GM21737 (cell line): ENCODE measurements at regions not wholly inside any gene's neighbourhood (a gene's known extent, or its start where the extent isn't known, plus 50 kb on each side); places are given as distances from the start of the nearest gene placed in this dataset.

Experiments used
- ATAC-seq: cut with Tn5 transposase; IDR thresholded peaks from one replicate; pipeline ENCODE4 v1.9.1; 2021; ENCODE audit warnings: mild to moderate bottlenecking, moderate library complexity; ENCODE audit not compliant: unreplicated experiment

GRCh38 chr1:56395776-56396175 lies 183.6 kb downstream of the PLPP3 start:
- no peak for ATAC-seq

- ATAC-seq, result no peak
These were observed 185.1 kb downstream of the PLPP3 start for GRCh38 chr1:56394298-56394697.

GRCh38 chr1:56390934-56391731 lies 188.2 kb downstream of the PLPP3 start:
- no peak for ATAC-seq

GRCh38 chr1:56390232-56390867 lies 189.0 kb downstream of the PLPP3 start:
- ATAC-seq, result no peak

GRCh38 chr1:56389813-56390212 lies 189.6 kb downstream of the PLPP3 start:
- ATAC-seq, result no peak

- ATAC-seq, result no peak
These were observed 192.2 kb downstream of the PLPP3 start for GRCh38 chr1:56387071-56387740.

GRCh38 chr1:56385314-56385713 lies 194.0 kb downstream of the PLPP3 start:
- no peak for ATAC-seq

GRCh38 chr1:56382929-56383328 lies 196.4 kb downstream of the PLPP3 start:
- no peak for ATAC-seq

GRCh38 chr1:56380531-56380930 lies 198.8 kb downstream of the PLPP3 start:
- ATAC-seq, result no peak

- no peak for ATAC-seq
These were observed 200.9 kb downstream of the PLPP3 start for GRCh38 chr1:56378341-56379070.

GRCh38 chr1:56377431-56377830 lies 201.9 kb downstream of the PLPP3 start:
- no peak for ATAC-seq

- ATAC-seq, result no peak
These were observed 203.0 kb downstream of the PLPP3 start for GRCh38 chr1:56376188-56376984.

GRCh38 chr1:56375326-56375804 lies 204.0 kb downstream of the PLPP3 start:
- no peak for ATAC-seq

GRCh38 chr1:56374026-56374974 lies 205.1 kb downstream of the PLPP3 start:
- no peak for ATAC-seq

- no peak for ATAC-seq
These were observed 208.8 kb downstream of the PLPP3 start for GRCh38 chr1:56370513-56370912.

GRCh38 chr1:56363007-56363770 lies 216.2 kb downstream of the PLPP3 start:
- no peak for ATAC-seq

GRCh38 chr1:56360021-56360420 lies 219.3 kb downstream of the PLPP3 start:
- no peak for ATAC-seq

- no peak for ATAC-seq
These were observed 220.3 kb downstream of the PLPP3 start for GRCh38 chr1:56359056-56359455.
